Occipital lobe (tissue), 1 donor: ENCODE measurements at regions not wholly inside any gene's neighbourhood (a gene's known extent, or its start where the extent isn't known, plus 50 kb on each side); places are given as distances from the start of the nearest gene placed in this dataset.
"Not testable (repeated sequence)": the region's sequence is repeated elsewhere in the genome, so short reads cannot be mapped to it uniquely, and the experiment has no call there.

Experiments used
- DNase-seq: peaks from one replicate; lab custom pipeline; 2025; lab: John Stamatoyannopoulos, UW

- no peak for DNase-seq
Observed at GRCh38 chr1:218494449-218494852, 149.3 kb downstream of the TGFB2 start.

GRCh38 chr1:218495931-218496330, 150.8 kb downstream of the TGFB2 start:
- DNase-seq: no peak

- no peak for DNase-seq
Observed at GRCh38 chr1:218496561-218496960, 151.4 kb downstream of the TGFB2 start.

GRCh38 chr1:218498056-218498938, 153.2 kb downstream of the TGFB2 start:
- DNase-seq: no peak

- DNase-seq: no peak
Observed at GRCh38 chr1:218499011-218499691, 154.0 kb downstream of the TGFB2 start.

- no peak for DNase-seq
Observed at GRCh38 chr1:218499911-218500310, 154.8 kb downstream of the TGFB2 start.

GRCh38 chr1:218501161-218501560, 156.0 kb downstream of the TGFB2 start:
- DNase-seq: no peak

GRCh38 chr1:218502383-218502782, 157.2 kb downstream of the TGFB2 start:
- DNase-seq: no peak

GRCh38 chr1:218503102-218503501, 158.0 kb downstream of the TGFB2 start:
- DNase-seq: no peak

GRCh38 chr1:218507355-218508002, 162.3 kb downstream of the TGFB2 start:
- no peak for DNase-seq

- DNase-seq: no peak
Observed at GRCh38 chr1:218510153-218510772, 165.1 kb downstream of the TGFB2 start.

- no peak for DNase-seq
Observed at GRCh38 chr1:218513328-218513727, 168.2 kb downstream of the TGFB2 start.

- no peak for DNase-seq
Observed at GRCh38 chr1:218514689-218515088, 169.6 kb downstream of the TGFB2 start.

GRCh38 chr1:218516526-218516925, 171.4 kb downstream of the TGFB2 start:
- no peak for DNase-seq

GRCh38 chr1:218517459-218517858, 172.3 kb downstream of the TGFB2 start:
- no peak for DNase-seq

- no peak for DNase-seq
Observed at GRCh38 chr1:218518216-218518740, 173.1 kb downstream of the TGFB2 start.

- DNase-seq: not testable (repeated sequence)
Observed at GRCh38 chr1:218520646-218521045, 175.5 kb downstream of the TGFB2 start.

GRCh38 chr1:218521414-218522169, 176.5 kb downstream of the TGFB2 start:
- DNase-seq: no peak

- no peak for DNase-seq
Observed at GRCh38 chr1:218524526-218524925, 179.4 kb downstream of the TGFB2 start.

- DNase-seq: no peak
Observed at GRCh38 chr1:218525031-218525430, 179.9 kb downstream of the TGFB2 start.
